ENCODE measurements at regions not wholly inside any gene's neighbourhood (a gene's known extent, or its start where the extent isn't known, plus 50 kb on each side); places are given as distances from the start of the nearest gene placed in this dataset.

DNA sequence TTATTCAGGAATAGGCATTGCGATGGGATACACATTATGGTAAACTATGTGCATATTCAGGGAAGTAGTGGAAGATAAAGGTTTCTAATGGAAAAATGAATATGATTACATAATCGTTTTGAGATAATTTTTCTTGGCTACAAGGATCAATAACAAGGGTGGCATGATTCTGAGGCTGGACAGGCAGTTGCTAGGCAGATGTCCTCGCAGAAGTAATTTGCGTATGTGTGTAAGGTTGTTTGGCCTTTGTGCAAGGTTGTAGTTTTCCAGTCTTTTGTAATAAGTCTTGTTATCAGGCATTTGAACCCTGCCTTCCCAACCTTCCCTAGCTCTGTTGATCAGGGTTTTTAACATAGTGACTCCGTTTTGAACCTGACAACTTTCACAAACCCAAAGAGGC is 59.7 kb downstream of the RGS12 start:
- no peak for TF ChIP-seq TEAD4 (IDR thresholded peaks at IDR 0.05)
- TF ChIP-seq CEBPB (IDR thresholded peaks at IDR 0.05) = no peak
- TF ChIP-seq, protein P1, sequence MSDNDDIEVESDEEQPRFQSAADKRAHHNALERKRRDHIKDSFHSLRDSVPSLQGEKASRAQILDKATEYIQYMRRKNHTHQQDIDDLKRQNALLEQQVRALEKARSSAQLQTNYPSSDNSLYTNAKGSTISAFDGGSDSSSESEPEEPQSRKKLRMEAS (IDR thresholded peaks at IDR 0.05) = no peak
- no peak for TF ChIP-seq RAD21 (IDR thresholded peaks at IDR 0.05; ENCODE audit: low read depth)
- no peak for TF ChIP-seq EP300 (IDR thresholded peaks at IDR 0.05; ENCODE audit: borderline replicate concordance)
- TF ChIP-seq, protein P2, sequence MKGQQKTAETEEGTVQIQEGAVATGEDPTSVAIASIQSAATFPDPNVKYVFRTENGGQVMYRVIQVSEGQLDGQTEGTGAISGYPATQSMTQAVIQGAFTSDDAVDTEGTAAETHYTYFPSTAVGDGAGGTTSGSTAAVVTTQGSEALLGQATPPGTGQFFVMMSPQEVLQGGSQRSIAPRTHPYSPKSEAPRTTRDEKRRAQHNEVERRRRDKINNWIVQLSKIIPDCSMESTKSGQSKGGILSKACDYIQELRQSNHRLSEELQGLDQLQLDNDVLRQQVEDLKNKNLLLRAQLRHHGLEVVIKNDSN (IDR thresholded peaks at IDR 0.05) = no peak
- TF ChIP-seq ZBTB7A (IDR thresholded peaks at IDR 0.05; ENCODE audit: low read depth) = no peak
- TF ChIP-seq CREB1 (IDR thresholded peaks at IDR 0.05; ENCODE audit: low read depth) = no peak
- TF ChIP-seq, protein P3, sequence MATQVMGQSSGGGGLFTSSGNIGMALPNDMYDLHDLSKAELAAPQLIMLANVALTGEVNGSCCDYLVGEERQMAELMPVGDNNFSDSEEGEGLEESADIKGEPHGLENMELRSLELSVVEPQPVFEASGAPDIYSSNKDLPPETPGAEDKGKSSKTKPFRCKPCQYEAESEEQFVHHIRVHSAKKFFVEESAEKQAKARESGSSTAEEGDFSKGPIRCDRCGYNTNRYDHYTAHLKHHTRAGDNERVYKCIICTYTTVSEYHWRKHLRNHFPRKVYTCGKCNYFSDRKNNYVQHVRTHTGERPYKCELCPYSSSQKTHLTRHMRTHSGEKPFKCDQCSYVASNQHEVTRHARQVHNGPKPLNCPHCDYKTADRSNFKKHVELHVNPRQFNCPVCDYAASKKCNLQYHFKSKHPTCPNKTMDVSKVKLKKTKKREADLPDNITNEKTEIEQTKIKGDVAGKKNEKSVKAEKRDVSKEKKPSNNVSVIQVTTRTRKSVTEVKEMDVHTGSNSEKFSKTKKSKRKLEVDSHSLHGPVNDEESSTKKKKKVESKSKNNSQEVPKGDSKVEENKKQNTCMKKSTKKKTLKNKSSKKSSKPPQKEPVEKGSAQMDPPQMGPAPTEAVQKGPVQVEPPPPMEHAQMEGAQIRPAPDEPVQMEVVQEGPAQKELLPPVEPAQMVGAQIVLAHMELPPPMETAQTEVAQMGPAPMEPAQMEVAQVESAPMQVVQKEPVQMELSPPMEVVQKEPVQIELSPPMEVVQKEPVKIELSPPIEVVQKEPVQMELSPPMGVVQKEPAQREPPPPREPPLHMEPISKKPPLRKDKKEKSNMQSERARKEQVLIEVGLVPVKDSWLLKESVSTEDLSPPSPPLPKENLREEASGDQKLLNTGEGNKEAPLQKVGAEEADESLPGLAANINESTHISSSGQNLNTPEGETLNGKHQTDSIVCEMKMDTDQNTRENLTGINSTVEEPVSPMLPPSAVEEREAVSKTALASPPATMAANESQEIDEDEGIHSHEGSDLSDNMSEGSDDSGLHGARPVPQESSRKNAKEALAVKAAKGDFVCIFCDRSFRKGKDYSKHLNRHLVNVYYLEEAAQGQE (IDR thresholded peaks at IDR 0.05; ENCODE audit: low read depth) = no peak
- TF ChIP-seq EGR1 (IDR thresholded peaks at IDR 0.05) = no peak
- TF ChIP-seq TAF1 (IDR thresholded peaks at IDR 0.05; ENCODE audit: low read depth) = no peak
- TF ChIP-seq TCF12 (IDR thresholded peaks at IDR 0.05; ENCODE audit: low read depth) = no peak
- no peak for TF ChIP-seq YY1 (IDR thresholded peaks at IDR 0.05; ENCODE audit: low read depth)
- TF ChIP-seq FOXM1 (IDR thresholded peaks at IDR 0.05; ENCODE audit: borderline replicate concordance, low read depth) = no peak

Measured in Ishikawa (cell line).